Type B pancreatic cell (in vitro differentiated cells): ENCODE measurements at regions not wholly inside any gene's neighbourhood (a gene's known extent, or its start where the extent isn't known, plus 50 kb on each side); places are given as distances from the start of the nearest gene placed in this dataset.

Source experiments
- DNase-seq: peaks from one replicate; pipeline ENCODE4 v3.0.0; 2021; ENCODE audit warnings: mixed read lengths; ENCODE audit not compliant: unreplicated experiment; ENCODE audit errors: extremely low spot score
- H3K27ac Mint-ChIP-seq: 2 replicates; pipeline ENCODE4 v1.8.0; 2021; ENCODE audit warnings: mild to moderate bottlenecking, mixed read lengths
- H3K27me3 Mint-ChIP-seq: 2 replicates; pipeline ENCODE4 v1.8.0; 2021; ENCODE audit warnings: mixed read lengths
- H3K36me3 Mint-ChIP-seq: 2 replicates; pipeline ENCODE4 v1.8.0; 2021; ENCODE audit warnings: mixed read lengths
- H3K4me1 Mint-ChIP-seq: one replicate; pipeline ENCODE4 v1.8.0; 2021; ENCODE audit warnings: mixed read lengths; ENCODE audit not compliant: unreplicated experiment
- H3K4me3 Mint-ChIP-seq: 2 replicates; pipeline ENCODE4 v1.8.0; 2021; ENCODE audit warnings: mild to moderate bottlenecking, mixed read lengths
- H3K9me3 Mint-ChIP-seq: 2 replicates; pipeline ENCODE4 v1.8.0; 2021; ENCODE audit warnings: mixed read lengths
- CTCF ChIP-seq: fragments of 200-600 bp; sonication (generic); conservative IDR thresholded peaks from 2 replicates; pipeline ENCODE4 v1.5.0; 2021; ENCODE audit warnings: antibody characterized with exemption, mild to moderate bottlenecking

GRCh38 chr3:24725514-24726255 lies 231.0 kb upstream of the THRB start:
- no peak for DNase-seq
- no peak overlapping the region for H3K4me3 Mint-ChIP-seq
- H3K4me1 Mint-ChIP-seq: peaks cover 4% of the 10 kb centered on the region
- peak overlapping the region; percentile 64 for H3K27ac Mint-ChIP-seq
- H3K27me3 Mint-ChIP-seq: no peaks in the 10 kb centered on the region
- H3K9me3 Mint-ChIP-seq: peaks cover 4% of the 10 kb centered on the region
- no peak for TF ChIP-seq CTCF
- no peaks in the 10 kb centered on the region for H3K36me3 Mint-ChIP-seq

GRCh38 chr3:24726423-24726822 lies 231.8 kb upstream of the THRB start:
- H3K27me3 Mint-ChIP-seq: no peaks in the 10 kb centered on the region
- no peaks in the 10 kb centered on the region for H3K36me3 Mint-ChIP-seq
- peaks cover 4% of the 10 kb centered on the region for H3K4me1 Mint-ChIP-seq
- TF ChIP-seq CTCF: no peak
- peaks cover 4% of the 10 kb centered on the region for H3K9me3 Mint-ChIP-seq
- no peak for DNase-seq
- H3K4me3 Mint-ChIP-seq: no peak overlapping the region
- no peak overlapping the region for H3K27ac Mint-ChIP-seq

- Mint-ChIP-seq H3K27ac (no peak overlapping the region), H3K27me3 (no peaks in the 10 kb centered on the region), H3K9me3 (peaks cover 4% of the 10 kb centered on the region), H3K36me3 (no peaks in the 10 kb centered on the region), H3K4me1 (peaks cover 4% of the 10 kb centered on the region), H3K4me3 (no peak overlapping the region)
- TF ChIP-seq CTCF: no peak
- no peak for DNase-seq
Measured at GRCh38 chr3:24730173-24730572, 235.5 kb upstream of the THRB start.

- Mint-ChIP-seq H3K36me3 (no peaks in the 10 kb centered on the region), H3K27ac (no peak overlapping the region), H3K4me1 (peaks cover 19% of the 10 kb centered on the region), H3K9me3 (no peaks in the 10 kb centered on the region), H3K4me3 (no peak overlapping the region), H3K27me3 (no peaks in the 10 kb centered on the region)
- DNase-seq: no peak
- TF ChIP-seq CTCF: no peak
Measured at GRCh38 chr3:24734019-24734418, 239.4 kb upstream of the THRB start.

- peaks cover 36% of the 10 kb centered on the region for H3K4me1 Mint-ChIP-seq
- H3K27me3 Mint-ChIP-seq: no peaks in the 10 kb centered on the region
- no peaks in the 10 kb centered on the region for H3K36me3 Mint-ChIP-seq
- TF ChIP-seq CTCF: no peak
- H3K4me3 Mint-ChIP-seq: no peak overlapping the region
- no peaks in the 10 kb centered on the region for H3K9me3 Mint-ChIP-seq
- DNase-seq: no peak
- no peak overlapping the region for H3K27ac Mint-ChIP-seq
Measured at GRCh38 chr3:24736701-24737100, 242.1 kb upstream of the THRB start.
